Right lobe of liver (tissue), 6 donors: ENCODE measurements at regions not wholly inside any gene's neighbourhood (a gene's known extent, or its start where the extent isn't known, plus 50 kb on each side); places are given as distances from the start of the nearest gene placed in this dataset.
A peak's percentile ranks its signal among the peaks of the same experiment; 100 is the strongest.

Experiments
- ATAC-seq, 4 donors: fragments of 200-7000 bp; cut with Tn5 transposase; one replicate each; pipeline ENCODE4 v1.9.1; 2020; ENCODE audit warnings: mild to moderate bottlenecking in 4 of 4, moderate library complexity in 4 of 4
- DNase-seq, 3 donors: peaks; one replicate each; pipeline ENCODE4 v3.0.0-alpha.2; 2020
- H3K27ac ChIP-seq, 3 donors: fragments of 200-600 bp; one replicate each; pipeline ENCODE4 v1.8.0; 2022
- H3K27me3 ChIP-seq, 2 donors: fragments of 200-600 bp; one replicate each; pipeline ENCODE4 v1.8.0; 2022
- H3K36me3 ChIP-seq, 4 donors: fragments of 200-600 bp; sonication (generic) in 1 of 4; one replicate each; pipeline versions ENCODE4 v1.5.1 to v1.8.0; 2017 to 2022; ENCODE audit warnings: control low read depth in 1 of 4
- H3K4me1 ChIP-seq, 4 donors: fragments of 200-600 bp; sonication (generic) in 1 of 4; one replicate each; pipeline versions ENCODE4 v1.5.1 to v1.8.0; 2017 to 2022; ENCODE audit warnings: control low read depth in 1 of 4
- H3K4me3 ChIP-seq, 3 donors: fragments of 200-600 bp; one replicate each; pipeline ENCODE4 v1.8.0; 2022
- H3K9me3 ChIP-seq, 4 donors: fragments of 200-600 bp; sonication (generic) in 1 of 4; one replicate each; pipeline versions ENCODE4 v1.5.1 to v1.8.0; 2017 to 2022; ENCODE audit warnings: control low read depth in 1 of 4
- POLR2A ChIP-seq: fragments of 450-650 bp; IDR thresholded peaks from one replicate; pipeline ENCODE4 v1.6.1; 2017; ENCODE audit warnings: antibody characterized with exemption, mild to moderate bottlenecking
- WGBS: methylation state at CpG from one replicate; pipeline ENCODE4 v1.1.6; 2018; ENCODE audit warnings: low coverage, low lambda C conversion rate; ENCODE audit not compliant: insufficient coverage; ENCODE audit errors: missing lambda C conversion rate; 5-methylcytosine and 5-hydroxymethylcytosine counted together
- intact Hi-C, 2 donors: fragments of 100-400 bp; cut with DNase I; formaldehyde crosslinking; loops; one replicate each; pipeline versions ENCODE4 v1.11.2 to v1.14.1; 2022
- TF ChIP-seq, protein P1 (sequence below), 4 donors: fragments of 200-600 bp in 3 of 4; fragments of 450-650 bp in 1 of 4; IDR thresholded peaks; one replicate each; pipeline versions ENCODE4 v1.5.1 to v1.8.0; 2016 to 2022; ENCODE audit warnings: antibody characterized with exemption in 4 of 4, mild to moderate bottlenecking in 2 of 4
- donor health status: DM: no; HTN: yes; CAD: no.
- donor health status: DM: no; HTN: no; CAD: no.
- donor health status: DM: no; HTN: no; CAD: no.
- donor health status: DM: no; HTN: yes; CAD: no.
- donor health status: DM: no; HTN: yes; CAD: no.

GRCh38 chr2:817336-818015 lies 133.2 kb upstream of the SNTG2 start:
- DNase-seq: no peak
- H3K27me3 ChIP-seq: no peaks in the 10 kb centered on the region
- ATAC-seq: no peak
- no peak overlapping the region for H3K27ac ChIP-seq
- no peaks in the 10 kb centered on the region for H3K36me3 ChIP-seq
- H3K9me3 ChIP-seq: no peaks in the 10 kb centered on the region
- WGBS: 55% methylated on average over 4 of the region's 6 CpGs
- TF ChIP-seq, protein P1, sequence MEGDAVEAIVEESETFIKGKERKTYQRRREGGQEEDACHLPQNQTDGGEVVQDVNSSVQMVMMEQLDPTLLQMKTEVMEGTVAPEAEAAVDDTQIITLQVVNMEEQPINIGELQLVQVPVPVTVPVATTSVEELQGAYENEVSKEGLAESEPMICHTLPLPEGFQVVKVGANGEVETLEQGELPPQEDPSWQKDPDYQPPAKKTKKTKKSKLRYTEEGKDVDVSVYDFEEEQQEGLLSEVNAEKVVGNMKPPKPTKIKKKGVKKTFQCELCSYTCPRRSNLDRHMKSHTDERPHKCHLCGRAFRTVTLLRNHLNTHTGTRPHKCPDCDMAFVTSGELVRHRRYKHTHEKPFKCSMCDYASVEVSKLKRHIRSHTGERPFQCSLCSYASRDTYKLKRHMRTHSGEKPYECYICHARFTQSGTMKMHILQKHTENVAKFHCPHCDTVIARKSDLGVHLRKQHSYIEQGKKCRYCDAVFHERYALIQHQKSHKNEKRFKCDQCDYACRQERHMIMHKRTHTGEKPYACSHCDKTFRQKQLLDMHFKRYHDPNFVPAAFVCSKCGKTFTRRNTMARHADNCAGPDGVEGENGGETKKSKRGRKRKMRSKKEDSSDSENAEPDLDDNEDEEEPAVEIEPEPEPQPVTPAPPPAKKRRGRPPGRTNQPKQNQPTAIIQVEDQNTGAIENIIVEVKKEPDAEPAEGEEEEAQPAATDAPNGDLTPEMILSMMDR (IDR thresholded peaks at IDR 0.05): no peak
- TF ChIP-seq POLR2A: no peak
- no peak overlapping the region for H3K4me3 ChIP-seq
- no peaks in the 10 kb centered on the region for H3K4me1 ChIP-seq
- intact Hi-C loops: no loop called here

DNA sequence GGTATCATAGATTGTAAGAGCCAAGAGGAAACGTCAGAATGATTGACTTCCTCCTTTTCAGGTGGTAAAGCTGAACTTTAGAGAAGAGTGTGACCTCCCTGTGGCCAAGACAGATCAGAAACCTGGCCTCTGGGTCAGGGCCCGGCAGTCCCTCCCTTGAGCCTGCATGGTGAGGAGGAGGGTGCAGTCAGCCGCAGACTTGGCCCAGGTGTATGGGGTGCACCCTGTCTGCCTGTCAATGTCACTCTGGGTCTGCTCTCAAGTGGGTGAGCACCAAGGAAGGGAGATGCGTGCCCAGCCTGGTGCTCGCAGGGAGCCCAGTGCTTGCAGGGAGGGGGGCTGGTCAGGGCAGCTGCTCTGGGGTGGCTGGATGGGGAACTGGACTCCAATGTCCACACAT lies 134.4 kb upstream of the SNTG2 start:
- WGBS: 45% methylated on average over 3 of the region's 5 CpGs
- ATAC-seq: peak in 1 of 4 donors; percentile 25
- H3K4me3 ChIP-seq: no peak overlapping the region
- H3K27me3 ChIP-seq: no peaks in the 10 kb centered on the region
- no peaks in the 10 kb centered on the region for H3K9me3 ChIP-seq
- no peak for DNase-seq
- no peaks in the 10 kb centered on the region for H3K36me3 ChIP-seq
- TF ChIP-seq POLR2A: no peak
- TF ChIP-seq, protein P1 (IDR thresholded peaks at IDR 0.05): no peak
- H3K27ac ChIP-seq: no peak overlapping the region
- intact Hi-C loops: no loop called here
- H3K4me1 ChIP-seq: no peaks in the 10 kb centered on the region

DNA sequence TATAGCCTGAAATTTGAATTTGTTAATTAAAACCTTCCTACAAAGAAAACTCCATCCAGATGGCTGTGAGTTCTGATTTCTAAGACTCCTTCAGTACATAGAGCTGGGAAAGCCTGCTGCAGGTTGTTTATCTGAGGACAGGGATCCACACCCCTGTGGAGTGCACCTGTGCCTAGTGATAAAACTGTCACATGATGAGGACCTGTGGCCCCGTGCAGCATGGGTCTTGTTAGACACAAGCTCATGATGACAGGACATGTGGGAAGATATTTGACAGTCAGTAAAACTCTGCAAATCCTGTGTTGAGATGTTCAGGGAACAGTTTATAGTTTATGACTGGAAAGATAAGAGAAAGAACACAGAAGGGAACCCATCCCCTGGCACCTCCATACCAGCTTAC lies 133.2 kb upstream of the TMEM18 start:
- Histone ChIP-seq H3K36me3 (no peaks in the 10 kb centered on the region), H3K4me1 (no peaks in the 10 kb centered on the region), H3K4me3 (no peak overlapping the region), H3K27me3 (no peaks in the 10 kb centered on the region), H3K27ac (no peak overlapping the region), H3K9me3 (no peaks in the 10 kb centered on the region)
- WGBS: 63% methylated on average over 1 of the region's 1 CpG
- DNase-seq: no peak
- TF ChIP-seq, protein P1 (IDR thresholded peaks at IDR 0.05): no peak
- TF ChIP-seq POLR2A: no peak
- intact Hi-C loops: no loop called here
- no peak for ATAC-seq

DNA sequence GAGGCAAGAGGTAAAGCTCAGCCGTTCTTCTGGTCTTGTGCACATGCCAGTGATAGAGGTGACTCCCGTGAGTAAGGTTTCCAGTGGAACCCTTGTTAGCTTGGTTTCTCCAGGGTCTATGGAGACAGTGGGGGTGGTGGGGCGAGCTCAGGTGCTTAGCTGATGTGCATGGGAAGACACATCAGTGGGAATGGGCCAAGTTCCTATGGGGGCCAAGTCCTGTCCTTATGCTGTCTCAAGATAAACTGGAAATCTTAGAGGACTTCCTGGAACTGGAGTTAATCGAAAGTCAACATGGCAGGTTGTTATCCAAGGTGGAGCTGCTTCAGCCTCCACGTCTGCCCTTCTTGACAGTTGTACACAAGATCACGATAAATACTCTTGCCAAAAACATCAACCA lies 130.1 kb upstream of the TMEM18 start:
- H3K4me3 ChIP-seq: no peak overlapping the region
- intact Hi-C loops: no loop called here
- DNase-seq (no peak), ATAC-seq (no peak)
- H3K4me1 ChIP-seq: no peaks in the 10 kb centered on the region
- H3K27me3 ChIP-seq: no peaks in the 10 kb centered on the region
- WGBS: 51% methylated on average over 5 of the region's 6 CpGs
- no peak for TF ChIP-seq POLR2A
- TF ChIP-seq, protein P1 (IDR thresholded peaks at IDR 0.05): no peak
- H3K27ac ChIP-seq: no peak overlapping the region
- H3K36me3 ChIP-seq: no peaks in the 10 kb centered on the region
- no peaks in the 10 kb centered on the region for H3K9me3 ChIP-seq

- ATAC-seq (no peak), DNase-seq (no peak)
- no peak for TF ChIP-seq POLR2A
- TF ChIP-seq, protein P1 (IDR thresholded peaks at IDR 0.05): no peak
- 41% methylated on average over 3 of the region's 5 CpGs for WGBS
- intact Hi-C loops: no loop called here
- H3K27me3 ChIP-seq: no peaks in the 10 kb centered on the region
- no peaks in the 10 kb centered on the region for H3K4me1 ChIP-seq
- H3K27ac ChIP-seq: no peak overlapping the region
- H3K9me3 ChIP-seq: no peaks in the 10 kb centered on the region
- no peaks in the 10 kb centered on the region for H3K36me3 ChIP-seq
- H3K4me3 ChIP-seq: no peak overlapping the region
These were observed 128.5 kb upstream of the TMEM18 start for GRCh38 chr2:805664-806063.
